Thoracic aorta (tissue), 2 donors: ENCODE measurements at regions not wholly inside any gene's neighbourhood (a gene's known extent, or its start where the extent isn't known, plus 50 kb on each side); places are given as distances from the start of the nearest gene placed in this dataset.

ENCODE experiments used
- ATAC-seq: fragments of 150-250 bp; one replicate; pipeline ENCODE4 v1.8.0; 2017; ENCODE audit warnings: low read depth; ENCODE audit not compliant: insufficient number of reproducible peaks, low FRiP score
- DNase-seq: peaks from one replicate; pipeline ENCODE4 v3.0.0-alpha.2; 2020; ENCODE audit warnings: low spot score
- H3K27ac ChIP-seq, 2 donors: fragments of 200-600 bp; sonication (generic); 1 replicate in 1 of 2; 2 replicates in 1 of 2; pipeline ENCODE4 v1.5.1; 2016; ENCODE audit warnings: mild to moderate bottlenecking in 2 of 2, moderate library complexity in 2 of 2
- H3K27me3 ChIP-seq: fragments of 200-600 bp; sonication (generic); replicated peaks from 2 replicates; pipeline ENCODE4 v1.6.0; 2016; ENCODE audit warnings: mild to moderate bottlenecking; ENCODE audit not compliant: insufficient read depth
- H3K36me3 ChIP-seq: fragments of 200-600 bp; sonication (generic); one replicate; pipeline ENCODE4 v1.5.1; 2016
- H3K4me1 ChIP-seq, 2 donors: fragments of 200-600 bp; sonication (generic); 1 replicate in 1 of 2; 2 replicates in 1 of 2; pipeline versions ENCODE4 v1.5.1 to v1.6.0; 2016; ENCODE audit warnings: low read depth in 2 of 2, mild to moderate bottlenecking in 1 of 2; ENCODE audit not compliant: control insufficient read depth in 1 of 2
- H3K4me3 ChIP-seq: fragments of 200-600 bp; sonication (generic); 2 replicates; pipeline ENCODE4 v1.5.1; 2016; ENCODE audit warnings: mild to moderate bottlenecking
- H3K9me3 ChIP-seq: fragments of 200-600 bp; sonication (generic); 2 replicates; pipeline ENCODE4 v1.5.1; 2016
- TF ChIP-seq, protein P1 (sequence below): fragments of 200-600 bp; sonication (generic); IDR thresholded peaks from one replicate; pipeline ENCODE4 v1.5.1; 2019; ENCODE audit warnings: antibody characterized with exemption

DNA sequence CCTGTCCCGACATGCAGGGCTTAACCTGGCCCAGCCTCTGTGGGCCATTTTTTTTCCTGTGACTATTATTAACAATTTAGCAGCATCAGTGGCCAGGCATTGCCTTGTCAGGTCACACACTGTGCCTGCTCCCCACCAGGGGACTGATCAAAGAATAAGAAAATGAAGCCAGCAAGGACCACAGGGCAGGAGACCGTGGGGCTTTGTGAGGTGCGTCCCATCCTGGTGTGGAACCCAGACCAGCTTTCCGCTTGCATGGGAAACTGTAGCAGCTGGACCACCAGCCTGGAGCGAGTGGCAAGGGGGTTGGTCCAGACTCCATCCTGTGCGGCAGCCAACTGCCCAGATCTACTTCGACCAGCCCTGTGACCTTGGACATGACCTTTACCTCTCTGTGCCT is 218.3 kb downstream of the ANKRD60 start:
- no peak for DNase-seq
- ATAC-seq: no peak

DNA sequence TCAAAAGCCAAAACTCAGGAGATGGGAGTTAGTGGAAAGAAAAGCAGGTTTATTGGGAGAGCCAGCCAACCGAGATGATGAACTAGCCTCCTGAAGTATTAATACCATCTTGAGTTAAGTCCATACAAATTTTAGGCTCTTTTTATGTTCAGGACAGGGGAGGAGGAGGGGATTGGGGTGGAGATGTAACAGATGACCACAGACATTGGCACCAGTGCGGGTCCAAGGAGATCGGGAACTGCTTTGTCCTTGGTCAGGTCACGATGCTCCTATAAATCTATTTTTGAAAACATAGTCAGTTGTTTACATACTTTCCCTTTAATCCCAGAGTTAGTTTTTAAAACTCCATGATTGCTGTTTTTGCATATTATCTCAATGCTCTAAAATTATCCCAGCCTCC is 219.6 kb downstream of the ANKRD60 start:
- H3K27me3 ChIP-seq: no peaks in the 10 kb centered on the region
- DNase-seq (no peak), ATAC-seq (no peak)
- H3K27ac ChIP-seq: peak overlapping the region in 1 of 2 donors; percentile 20
- H3K4me3 ChIP-seq: no peak overlapping the region
- H3K9me3 ChIP-seq: no peaks in the 10 kb centered on the region
- H3K36me3 ChIP-seq: no peaks in the 10 kb centered on the region
- TF ChIP-seq, protein P1, sequence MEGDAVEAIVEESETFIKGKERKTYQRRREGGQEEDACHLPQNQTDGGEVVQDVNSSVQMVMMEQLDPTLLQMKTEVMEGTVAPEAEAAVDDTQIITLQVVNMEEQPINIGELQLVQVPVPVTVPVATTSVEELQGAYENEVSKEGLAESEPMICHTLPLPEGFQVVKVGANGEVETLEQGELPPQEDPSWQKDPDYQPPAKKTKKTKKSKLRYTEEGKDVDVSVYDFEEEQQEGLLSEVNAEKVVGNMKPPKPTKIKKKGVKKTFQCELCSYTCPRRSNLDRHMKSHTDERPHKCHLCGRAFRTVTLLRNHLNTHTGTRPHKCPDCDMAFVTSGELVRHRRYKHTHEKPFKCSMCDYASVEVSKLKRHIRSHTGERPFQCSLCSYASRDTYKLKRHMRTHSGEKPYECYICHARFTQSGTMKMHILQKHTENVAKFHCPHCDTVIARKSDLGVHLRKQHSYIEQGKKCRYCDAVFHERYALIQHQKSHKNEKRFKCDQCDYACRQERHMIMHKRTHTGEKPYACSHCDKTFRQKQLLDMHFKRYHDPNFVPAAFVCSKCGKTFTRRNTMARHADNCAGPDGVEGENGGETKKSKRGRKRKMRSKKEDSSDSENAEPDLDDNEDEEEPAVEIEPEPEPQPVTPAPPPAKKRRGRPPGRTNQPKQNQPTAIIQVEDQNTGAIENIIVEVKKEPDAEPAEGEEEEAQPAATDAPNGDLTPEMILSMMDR: no peak
- H3K4me1 ChIP-seq: peaks cover 4 to 53% of the 10 kb centered on the region in 2 donors

More for the DNA sequence above, 218.3 kb downstream of the ANKRD60 start:
- Histone ChIP-seq H3K9me3 (no peaks in the 10 kb centered on the region), H3K4me3 (no peak overlapping the region), H3K27ac (no peak overlapping the region), H3K4me1 (peaks cover 4 to 53% of the 10 kb centered on the region in 2 donors), H3K36me3 (no peaks in the 10 kb centered on the region), H3K27me3 (no peaks in the 10 kb centered on the region)
- TF ChIP-seq, protein P1: no peak

DNA sequence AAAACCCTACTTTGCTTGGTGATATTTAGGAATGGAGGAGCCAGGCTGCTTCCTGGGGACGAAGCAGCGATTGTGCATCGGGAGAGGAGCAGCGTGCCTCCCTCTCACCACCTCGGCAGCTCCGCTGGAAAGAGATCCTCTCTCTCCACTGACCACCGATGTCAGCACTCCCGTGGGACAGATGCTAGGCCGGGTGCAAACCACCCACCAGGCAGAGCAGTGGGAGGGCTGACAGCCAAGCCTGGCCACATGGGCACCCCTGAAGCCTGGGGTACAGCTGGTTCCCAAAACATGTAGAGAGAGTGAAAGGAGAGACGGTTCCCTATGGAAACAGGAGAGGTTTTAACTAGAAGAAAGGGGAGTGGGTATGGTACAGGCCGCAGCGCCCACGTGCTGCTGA is 220.0 kb downstream of the ANKRD60 start:
- H3K9me3 ChIP-seq: no peaks in the 10 kb centered on the region
- TF ChIP-seq, protein P1: no peak
- peaks cover 4 to 51% of the 10 kb centered on the region in 2 donors for H3K4me1 ChIP-seq
- H3K27ac ChIP-seq: peak overlapping the region in 1 of 2 donors; percentile 20
- no peak for DNase-seq
- no peaks in the 10 kb centered on the region for H3K36me3 ChIP-seq
- peak overlapping the region; percentile 48 for H3K4me3 ChIP-seq
- ATAC-seq: no peak
- H3K27me3 ChIP-seq: no peaks in the 10 kb centered on the region

DNA sequence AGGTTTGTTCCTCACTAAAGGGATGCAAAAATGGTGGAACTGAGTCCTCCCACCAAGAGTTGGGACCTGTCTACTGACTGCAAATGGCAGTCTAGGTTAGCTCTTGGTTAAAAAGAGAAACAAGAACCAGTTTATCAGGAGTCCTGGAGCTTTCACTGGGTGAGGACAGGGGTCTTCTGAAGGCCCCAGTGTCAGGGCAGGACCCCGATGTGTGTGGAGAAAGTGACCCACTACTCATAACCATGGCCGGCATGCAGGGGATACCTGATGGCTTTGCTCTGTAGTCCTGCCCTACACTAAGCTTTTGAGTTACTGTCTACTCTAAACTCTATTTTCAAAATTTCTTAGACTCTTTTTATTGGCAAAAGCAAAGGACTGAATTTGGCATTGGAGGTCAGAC is 220.5 kb downstream of the ANKRD60 start:
- Histone ChIP-seq H3K4me3 (peak overlapping the region; percentile 48), H3K27ac (peak overlapping the region in 1 of 2 donors; percentile 3), H3K27me3 (no peaks in the 10 kb centered on the region), H3K9me3 (no peaks in the 10 kb centered on the region), H3K4me1 (peaks cover 4 to 46% of the 10 kb centered on the region in 2 donors), H3K36me3 (no peaks in the 10 kb centered on the region)
- ATAC-seq (no peak), DNase-seq (no peak)
- TF ChIP-seq, protein P1: no peak

DNA sequence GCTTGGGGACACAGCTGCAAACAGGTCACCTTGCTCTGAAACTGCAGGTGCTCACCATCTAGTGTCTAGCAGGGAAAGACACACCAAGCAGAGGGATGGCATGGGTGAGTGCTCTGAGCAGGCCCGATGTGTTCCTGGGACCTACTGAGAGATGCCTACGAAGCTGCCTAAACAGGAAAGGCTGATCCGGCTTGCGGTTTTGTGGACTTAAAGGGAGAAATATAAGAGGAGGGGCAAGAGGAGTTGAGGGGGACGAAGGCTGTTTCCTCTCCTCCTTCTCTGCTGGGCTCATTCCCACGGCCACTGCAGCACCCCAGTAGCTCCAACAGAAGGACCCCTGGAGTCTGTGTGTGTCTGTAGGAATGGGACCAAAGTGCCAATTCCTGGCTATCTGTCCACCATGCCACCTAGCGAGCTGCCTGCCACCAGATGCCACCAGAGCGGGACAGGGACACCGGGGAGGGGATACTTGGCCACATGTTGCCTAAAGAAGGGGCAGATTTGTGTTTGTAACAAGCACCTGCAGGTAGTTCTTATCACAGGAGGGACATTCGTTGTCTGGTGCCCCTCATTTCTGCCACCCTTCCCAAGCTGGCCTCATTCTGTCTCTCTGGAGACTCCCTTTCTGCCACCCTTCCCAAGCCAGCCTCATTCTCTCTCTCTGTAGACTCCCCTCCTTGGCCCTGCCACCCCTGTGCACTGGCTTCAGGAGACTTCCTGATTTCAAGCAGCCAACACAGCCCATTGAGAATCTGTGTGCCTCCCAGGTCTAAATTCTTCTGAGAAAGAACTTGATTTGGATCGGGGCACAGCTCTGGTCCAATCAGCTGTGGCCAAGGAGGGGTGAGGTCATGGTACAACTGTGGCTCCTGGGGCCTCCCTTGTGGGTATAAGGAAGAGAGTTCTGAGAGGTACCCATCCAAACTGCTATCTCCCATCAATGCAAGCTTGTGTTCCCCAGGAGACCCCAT is 221.8 kb downstream of the ANKRD60 start:
- H3K36me3 ChIP-seq: no peaks in the 10 kb centered on the region
- DNase-seq (no peak), ATAC-seq (no peak)
- H3K27me3 ChIP-seq: no peaks in the 10 kb centered on the region
- TF ChIP-seq, protein P1: no peak
- H3K4me3 ChIP-seq: no peak overlapping the region
- H3K9me3 ChIP-seq: no peaks in the 10 kb centered on the region
- H3K4me1 ChIP-seq: peaks cover 4 to 39% of the 10 kb centered on the region in 2 donors
- no peak overlapping the region for H3K27ac ChIP-seq
